Activated naive CD4-positive, alpha-beta T cell (primary cell): ENCODE measurements at regions not wholly inside any gene's neighbourhood (a gene's known extent, or its start where the extent isn't known, plus 50 kb on each side); places are given as distances from the start of the nearest gene placed in this dataset.
"Not testable (repeated sequence)": the region's sequence is repeated elsewhere in the genome, so short reads cannot be mapped to it uniquely, and the experiment has no call there.

ENCODE experiments used
- DNase-seq, 4 experiments: peaks; one replicate each; lab custom pipeline; 2025; lab: John Stamatoyannopoulos, UW

GRCh38 chr19:33866696-33867095 lies 70.0 kb downstream of the KCTD15 start:
- no peak for DNase-seq

DNA sequence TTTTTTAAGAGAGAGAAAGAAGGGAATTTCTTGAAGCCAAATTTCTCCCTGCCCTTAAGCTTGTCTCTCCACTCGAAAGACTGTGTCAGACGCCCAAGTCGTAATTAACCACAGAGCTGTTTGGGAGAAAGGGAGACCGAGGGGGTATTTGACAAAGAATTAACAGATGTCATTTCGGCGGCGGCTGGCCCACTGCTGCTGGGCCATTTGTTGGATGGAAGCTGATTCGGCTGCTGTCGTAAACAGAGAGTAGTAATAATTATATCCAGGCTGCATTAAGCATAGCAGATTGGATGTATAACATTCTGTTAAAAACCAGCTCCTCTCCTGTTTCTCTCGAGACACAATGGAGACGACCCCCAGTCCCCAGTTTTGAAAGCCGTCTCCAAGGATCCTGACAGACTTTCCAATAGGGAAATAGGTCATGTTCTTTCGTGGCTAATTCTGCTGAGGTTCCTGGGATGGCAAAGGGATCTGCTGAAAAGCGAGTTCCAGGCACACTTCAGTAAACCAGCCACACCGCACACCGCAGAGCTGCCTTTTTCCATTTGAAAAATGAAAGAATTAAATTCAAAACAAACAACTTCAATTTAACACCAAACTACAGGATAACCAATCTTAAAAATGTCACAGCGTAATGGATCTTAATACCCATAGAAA lies 71.5 kb downstream of the KCTD15 start:
- no peak for DNase-seq

GRCh38 chr19:33868788-33869412 lies 72.2 kb downstream of the KCTD15 start:
- DNase-seq, result no peak

GRCh38 chr19:33870298-33870932 lies 73.7 kb downstream of the KCTD15 start:
- DNase-seq, result not testable (repeated sequence)

DNA sequence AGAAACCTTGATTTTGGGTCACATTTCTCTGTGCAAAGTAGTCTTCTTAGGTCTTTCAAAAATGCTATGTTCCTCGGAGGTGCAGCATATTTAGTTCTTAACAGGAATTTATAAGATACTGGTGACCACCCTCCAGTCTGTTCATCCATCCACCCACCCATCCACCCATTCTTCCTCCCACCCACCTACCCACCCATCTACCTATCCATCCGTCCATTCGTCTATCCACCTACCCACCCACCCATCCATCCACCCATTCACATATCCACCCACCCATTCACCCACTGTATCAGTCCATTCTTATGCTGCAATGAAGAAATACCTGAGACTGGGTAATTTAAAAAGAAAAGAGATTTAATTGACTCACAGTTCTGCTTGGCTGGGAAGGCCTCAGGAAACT lies 74.9 kb downstream of the KCTD15 start:
- no peak for DNase-seq

DNA sequence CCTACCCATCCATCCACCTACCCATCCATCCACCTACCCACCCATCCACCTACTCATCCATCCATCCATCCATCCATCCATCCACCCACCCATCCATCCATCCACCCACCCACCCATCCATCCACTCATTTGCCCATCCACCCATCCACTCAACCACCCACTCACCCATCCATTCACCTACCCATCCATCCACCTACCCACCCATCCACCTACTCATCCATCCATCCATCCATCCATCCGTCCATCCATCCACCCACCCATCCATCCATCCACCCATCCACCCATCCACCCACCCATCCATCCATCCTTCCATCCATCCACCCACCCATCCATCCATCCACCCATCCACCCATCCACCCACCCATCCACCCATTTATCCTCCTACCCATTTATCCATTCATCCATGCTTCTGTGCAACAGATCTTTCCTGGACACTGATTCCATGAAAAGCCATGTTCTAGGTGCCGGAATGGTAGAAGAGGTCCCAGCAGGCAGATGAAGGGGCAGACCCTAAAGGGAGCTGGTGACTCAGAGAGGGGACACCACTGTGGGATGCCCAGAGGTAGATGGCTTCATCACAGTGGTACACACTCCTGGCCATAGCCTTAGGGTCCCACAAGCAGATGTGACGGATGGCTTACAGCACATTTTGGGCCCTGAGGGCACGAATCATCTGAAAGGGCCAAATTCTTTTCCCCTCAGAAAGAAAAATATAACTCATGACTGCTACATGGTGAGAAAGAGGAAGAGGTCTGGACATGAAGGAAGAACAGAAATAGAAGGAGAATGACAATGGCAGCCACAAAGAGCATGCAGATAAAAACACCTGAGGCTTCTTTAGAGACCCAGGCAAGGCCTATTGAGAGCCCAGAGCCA lies 76.0 kb downstream of the KCTD15 start:
- DNase-seq, result no peak

GRCh38 chr19:33875071-33875470 lies 78.4 kb downstream of the KCTD15 start:
- no peak for DNase-seq

DNA sequence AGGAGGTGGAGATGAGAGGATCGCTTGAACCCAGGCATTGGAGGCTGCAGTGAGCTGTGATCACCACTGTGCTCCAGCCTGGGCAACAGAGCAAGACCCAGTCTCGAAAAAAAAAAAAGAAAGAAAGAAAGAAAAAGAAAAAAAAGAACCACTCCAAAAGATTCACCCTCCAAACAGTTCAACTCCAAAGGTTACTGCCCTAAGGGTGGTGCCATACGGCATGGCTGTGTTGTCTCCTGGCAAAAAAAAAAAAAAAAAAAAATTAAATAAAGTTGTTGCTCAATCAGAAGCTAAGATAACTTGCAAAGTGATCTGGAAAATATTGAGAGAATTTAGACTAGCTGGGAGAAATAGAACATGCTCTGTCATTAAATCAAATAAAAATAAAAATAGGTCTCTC lies 79.5 kb downstream of the KCTD15 start:
- no peak for DNase-seq

- DNase-seq, result no peak
These were observed 81.4 kb downstream of the KCTD15 start for GRCh38 chr19:33878030-33878544.

- no peak for DNase-seq
These were observed 82.5 kb downstream of the KCTD15 start for GRCh38 chr19:33878910-33879810.

DNA sequence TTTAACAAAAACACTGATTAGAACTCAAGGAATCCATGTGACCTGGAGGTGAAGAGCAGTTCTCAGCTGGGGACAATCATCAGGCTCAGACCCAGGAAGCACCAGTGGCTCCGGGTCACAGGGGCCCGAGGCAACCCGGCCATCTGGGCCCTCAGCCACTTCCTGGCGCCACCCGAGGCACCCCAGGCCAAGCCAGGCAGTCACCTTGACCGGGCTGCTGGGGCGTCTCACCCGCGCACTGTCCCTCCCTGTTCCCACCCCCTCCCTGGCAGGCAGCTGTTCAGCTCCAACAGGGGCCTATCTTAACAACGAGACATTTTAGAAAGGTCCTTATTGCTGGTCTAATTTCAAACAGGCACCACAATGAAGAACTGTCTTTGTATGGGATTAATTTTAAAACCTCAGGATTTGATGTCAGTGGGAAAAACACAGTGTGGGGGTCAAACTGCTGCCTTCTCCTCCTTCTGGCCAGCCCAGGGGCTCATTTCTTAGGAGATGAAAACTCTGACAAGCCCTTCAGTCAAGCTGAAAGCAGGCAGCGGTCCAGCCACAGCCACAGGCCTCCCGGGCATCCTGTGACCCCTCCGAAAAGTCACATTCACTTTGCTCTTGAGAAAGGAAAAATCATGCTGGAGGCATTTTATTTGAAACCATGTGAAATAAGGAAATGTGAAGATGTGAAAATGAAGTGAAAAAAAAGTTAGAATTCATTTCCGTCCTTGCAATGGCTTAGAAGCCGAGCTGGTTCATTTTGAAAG lies 83.3 kb downstream of the KCTD15 start:
- no peak for DNase-seq

DNA sequence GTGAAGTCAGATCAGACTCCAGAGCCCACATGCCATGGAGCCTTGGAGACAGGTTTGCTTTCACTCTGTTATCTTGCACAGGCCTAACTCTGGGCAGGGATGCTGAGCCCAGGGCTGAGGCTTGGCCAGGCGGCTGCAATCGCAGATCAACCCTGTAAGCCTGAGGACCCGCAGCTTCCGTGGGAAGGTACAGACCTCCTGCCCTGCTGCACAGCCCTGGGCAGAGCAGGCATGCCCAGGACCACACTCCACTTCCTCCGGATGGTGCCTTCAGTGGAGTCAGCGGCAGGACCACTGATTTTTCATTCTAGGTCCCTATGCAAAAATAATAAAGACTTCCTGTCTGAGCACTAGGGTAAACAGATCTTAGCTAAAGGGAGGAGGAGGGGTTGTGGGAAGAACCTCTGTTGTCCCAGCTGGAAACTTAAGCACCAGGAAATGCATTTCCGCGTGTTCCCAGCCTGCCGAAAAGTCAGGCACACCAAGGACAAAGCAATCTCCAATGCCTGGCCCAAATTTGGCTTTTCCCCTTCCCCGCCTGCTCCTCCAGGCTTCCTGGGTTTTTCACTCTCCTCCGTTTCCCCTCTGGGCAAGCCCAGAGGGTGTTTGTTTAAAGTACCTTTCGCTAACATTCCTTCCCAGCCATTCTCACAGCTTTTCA lies 87.3 kb downstream of the KCTD15 start:
- no peak for DNase-seq

- DNase-seq, result no peak
These were observed 88.6 kb downstream of the KCTD15 start for GRCh38 chr19:33885236-33885635.

DNA sequence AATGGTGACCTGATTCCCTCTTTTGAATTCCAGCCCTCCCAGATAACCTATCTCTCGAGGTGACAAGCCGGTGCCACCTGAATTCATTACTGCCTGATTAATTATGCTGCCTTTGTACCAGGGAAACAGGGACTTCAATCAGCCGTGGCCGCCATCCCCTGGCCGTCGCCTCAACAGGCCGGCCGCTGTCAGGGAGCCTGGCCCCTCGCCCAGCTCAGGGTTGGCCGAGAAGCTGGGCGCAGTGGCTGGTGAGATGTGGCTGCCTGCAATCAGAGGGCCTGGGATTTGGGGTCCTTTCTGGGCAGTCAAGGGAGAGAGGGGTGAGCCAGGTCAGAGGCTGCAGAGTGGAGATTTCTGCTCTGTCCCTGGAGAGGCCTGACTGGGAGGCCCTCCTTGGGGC lies 91.2 kb downstream of the KCTD15 start:
- DNase-seq, result no peak

GRCh38 chr19:33888665-33889064 lies 92.0 kb downstream of the KCTD15 start:
- no peak for DNase-seq

DNA sequence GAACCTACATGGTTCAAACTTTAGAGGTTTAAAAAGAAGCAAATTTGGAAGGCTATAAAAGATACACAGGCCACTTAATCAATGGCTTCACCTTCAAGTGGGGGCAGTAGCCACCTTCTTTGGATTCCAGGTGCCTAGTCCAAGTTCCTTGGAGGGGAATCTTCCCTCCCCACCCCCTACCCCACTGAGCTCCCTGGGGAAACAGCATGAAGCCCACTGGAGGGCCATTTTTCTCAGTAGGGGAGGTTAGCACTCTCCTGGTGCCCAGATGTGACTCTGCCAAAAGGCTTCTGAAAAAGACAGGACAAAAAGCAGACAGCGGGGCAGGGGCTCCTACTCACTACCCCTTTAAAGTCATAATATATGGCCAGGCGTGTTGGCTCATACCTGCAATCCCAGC lies 93.9 kb downstream of the KCTD15 start:
- DNase-seq, result no peak

- no peak for DNase-seq
These were observed 95.1 kb downstream of the KCTD15 start for GRCh38 chr19:33891773-33892172.

DNA sequence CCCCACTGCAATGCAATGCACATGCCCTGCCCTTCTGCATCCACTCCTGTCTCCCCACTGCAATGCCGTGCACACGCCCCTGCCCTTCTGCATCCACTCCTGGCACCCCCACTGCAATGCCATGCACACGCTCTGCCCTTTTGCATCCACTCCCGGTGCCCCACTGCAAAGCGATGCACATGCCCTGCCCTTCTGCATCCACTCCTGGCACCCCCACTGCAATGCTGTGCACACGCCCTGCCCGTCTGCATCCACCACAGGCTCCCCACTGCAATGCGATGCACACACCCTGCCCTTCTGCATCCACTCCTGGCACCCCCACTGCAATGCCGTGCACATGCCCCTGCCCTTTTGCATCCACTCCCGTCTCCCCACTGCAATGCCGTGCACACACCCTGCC lies 98.1 kb downstream of the KCTD15 start:
- no peak for DNase-seq

DNA sequence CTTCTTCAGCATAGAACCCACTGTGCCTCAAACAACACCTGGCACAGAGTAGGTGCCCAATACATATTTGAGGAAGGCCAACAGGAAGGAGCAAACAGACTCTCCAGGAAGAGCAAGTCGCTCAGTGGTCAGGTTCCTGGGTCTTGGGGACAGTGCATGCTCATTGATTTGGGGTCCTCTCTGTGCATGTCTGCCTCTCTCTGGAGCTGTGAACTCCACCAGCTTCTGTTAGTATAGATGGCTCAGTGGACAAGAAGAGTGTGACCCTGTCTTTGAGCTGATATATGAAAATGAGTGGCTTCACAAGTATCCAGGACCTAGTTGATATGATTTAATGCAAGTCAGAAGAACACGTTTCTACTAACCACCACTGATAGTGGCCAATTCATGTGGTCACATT lies 98.7 kb downstream of the KCTD15 start:
- DNase-seq, result no peak

DNA sequence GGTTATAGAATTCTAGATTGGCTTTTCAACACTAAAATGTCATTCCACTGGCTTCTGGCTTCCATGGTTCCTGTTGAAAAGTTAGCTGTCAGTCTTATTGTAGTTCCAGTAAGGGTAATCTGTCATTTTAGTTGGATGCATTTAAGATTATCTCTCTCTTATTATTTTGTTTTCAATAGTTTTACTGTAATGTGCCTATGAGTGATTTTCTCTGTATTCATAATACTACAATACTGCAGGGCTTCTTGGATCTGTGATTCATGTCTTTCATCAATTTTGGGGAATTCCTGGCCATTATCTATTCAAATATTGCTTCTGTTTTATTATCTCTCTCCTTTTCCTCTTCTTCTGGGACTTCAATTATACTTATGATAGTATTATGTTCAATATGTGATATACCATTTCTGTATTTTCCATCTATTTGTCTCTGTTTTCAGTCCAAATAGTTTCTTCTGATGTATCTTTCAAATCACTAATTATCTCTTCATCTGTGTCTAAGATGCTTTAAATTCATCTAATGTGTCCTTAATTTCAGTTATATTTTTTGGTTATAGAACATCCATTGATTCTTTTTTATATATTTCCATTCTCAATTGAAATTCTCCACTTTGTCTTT lies 101.5 kb downstream of the KCTD15 start:
- DNase-seq, result no peak
